IMR-90 (cell line): ENCODE measurements at regions not wholly inside any gene's neighbourhood (a gene's known extent, or its start where the extent isn't known, plus 50 kb on each side); places are given as distances from the start of the nearest gene placed in this dataset.

Source experiments
- ATAC-seq: fragments of 200-7000 bp; cut with Tn5 transposase; 2 replicates; pipeline ENCODE4 v1.9.1; 2020; ENCODE audit warnings: low read depth, mild to moderate bottlenecking, moderate library complexity
- BruUV-seq: library from RNA; stranded (reverse); fragments of 400-500 nt; replicated peaks from 2 replicates; lab custom pipeline; 2021; lab: Mats Ljungman, UMichigan
- CTCF ChIA-PET: fragments of 300-600 bp; formaldehyde crosslinking; extraction: SDS; loops from one replicate; lab custom pipeline; 2021; ENCODE audit warnings: antibody characterized with exemption; lab: Yijun Ruan, JAX
- POLR2A ChIA-PET: fragments of 300-600 bp; sonication (Branson Sonifier 250); formaldehyde crosslinking; loops from one replicate; lab custom pipeline; 2022; ENCODE audit warnings: antibody characterized with exemption; ENCODE audit not compliant: unreplicated experiment; lab: Charles Lee
- DNase-seq: peaks from one replicate; pipeline ENCODE4 v3.0.0; 2013
- H2AFZ ChIP-seq: replicated peaks from 2 replicates; pipeline ENCODE3; 2013; ENCODE audit warnings: low read length, mild to moderate bottlenecking; ENCODE audit not compliant: poor library complexity
- H2AK5ac ChIP-seq: 2 replicates; pipeline ENCODE4 v1.6.1; 2013; ENCODE audit warnings: low read depth, low read length, inconsistent platforms
- H2AK9ac ChIP-seq: replicated peaks from 2 replicates; pipeline ENCODE3; 2013; ENCODE audit warnings: mild to moderate bottlenecking, low read depth, low read length, moderate library complexity; ENCODE audit not compliant: poor library complexity
- H2BK120ac ChIP-seq: 2 replicates; pipeline ENCODE4 v1.6.1; 2013; ENCODE audit warnings: low read depth, low read length, inconsistent platforms
- H2BK15ac ChIP-seq: 3 replicates; pipeline ENCODE4 v1.6.1; 2013; ENCODE audit warnings: low read depth, low read length, inconsistent platforms
- H2BK20ac ChIP-seq: 2 replicates; pipeline ENCODE4 v1.6.1; 2013; ENCODE audit warnings: low read depth, mild to moderate bottlenecking, inconsistent platforms, low read length, moderate library complexity
- H2BK5ac ChIP-seq: 2 replicates; pipeline ENCODE4 v1.6.1; 2013; ENCODE audit warnings: mild to moderate bottlenecking, low read depth, low read length, inconsistent platforms; ENCODE audit not compliant: poor library complexity, severe bottlenecking
- H3K14ac ChIP-seq: replicated peaks from 2 replicates; pipeline ENCODE4 v1.6.1; 2013; ENCODE audit warnings: low read depth, low read length, inconsistent platforms
- H3K18ac ChIP-seq: 2 replicates; pipeline ENCODE4 v1.6.1; 2013; ENCODE audit warnings: low read depth, low read length, control low read depth
- H3K23ac ChIP-seq: 2 replicates; pipeline ENCODE4 v1.6.1; 2013; ENCODE audit warnings: low read depth, low read length, inconsistent platforms
- H3K27ac ChIP-seq: 2 replicates; pipeline ENCODE4 v1.5.1; 2013; ENCODE audit warnings: mild to moderate bottlenecking, control low read depth, low read length; ENCODE audit not compliant: insufficient read depth
- H3K27me3 ChIP-seq: 2 replicates; pipeline ENCODE4 v1.6.1; 2013; ENCODE audit warnings: low read length; ENCODE audit not compliant: control insufficient read depth, insufficient read depth
- H3K36me3 ChIP-seq: 2 replicates; pipeline ENCODE4 v1.6.1; 2013; ENCODE audit warnings: low read length, mixed read lengths; ENCODE audit not compliant: control insufficient read depth, insufficient read depth
- H3K4ac ChIP-seq: 2 replicates; pipeline ENCODE4 v1.6.1; 2013; ENCODE audit warnings: low read depth, low read length, inconsistent platforms
- H3K4me1 ChIP-seq: 2 replicates; pipeline ENCODE4 v1.6.1; 2013; ENCODE audit warnings: low read length, mixed read lengths; ENCODE audit not compliant: control insufficient read depth, insufficient read depth
- H3K4me2 ChIP-seq: 2 replicates; pipeline ENCODE4 v1.6.1; 2013; ENCODE audit warnings: low read depth, mild to moderate bottlenecking, control low read depth, low read length, moderate library complexity
- H3K4me3 ChIP-seq: 2 replicates; pipeline ENCODE4 v1.5.1; 2013; ENCODE audit warnings: low read depth, mild to moderate bottlenecking, control low read depth, low read length, moderate library complexity; ENCODE audit not compliant: insufficient read depth
- H3K56ac ChIP-seq: 2 replicates; pipeline ENCODE4 v1.6.1; 2013; ENCODE audit warnings: low read length, inconsistent platforms; ENCODE audit not compliant: insufficient read depth; ENCODE audit errors: extremely low read depth
- H3K79me1 ChIP-seq, 2 experiments: 2 replicates each; pipeline ENCODE4 v1.6.1; 2013; ENCODE audit warnings: low read length in 2 of 2, inconsistent platforms in 1 of 2, low read depth in 1 of 2
- H3K9ac ChIP-seq: 2 replicates; pipeline ENCODE4 v1.6.1; 2013; ENCODE audit warnings: low read depth, low read length, control low read depth
- H3K9me1 ChIP-seq: 2 replicates; pipeline ENCODE4 v1.6.1; 2013; ENCODE audit warnings: low read length, inconsistent platforms; ENCODE audit not compliant: insufficient read depth
- H3K9me3 ChIP-seq: 2 replicates; pipeline ENCODE4 v1.6.1; 2013; ENCODE audit warnings: low read length; ENCODE audit not compliant: control insufficient read depth, insufficient read depth
- H4K20me1 ChIP-seq: 2 replicates; pipeline ENCODE4 v1.6.1; 2013; ENCODE audit warnings: low read length, inconsistent platforms; ENCODE audit not compliant: insufficient read depth
- H4K5ac ChIP-seq: 2 replicates; pipeline ENCODE4 v1.6.1; 2013; ENCODE audit warnings: mild to moderate bottlenecking, low read depth, low read length, control low read depth
- H4K8ac ChIP-seq, 2 experiments: 2 replicates each; pipeline ENCODE4 v1.6.1; 2013; ENCODE audit warnings: low read depth in 2 of 2, low read length in 2 of 2, control low read depth in 1 of 2, inconsistent platforms in 1 of 2
- H4K91ac ChIP-seq: 2 replicates; pipeline ENCODE4 v1.6.1; 2013; ENCODE audit warnings: low read depth, low read length, inconsistent platforms; ENCODE audit not compliant: insufficient read depth
- BHLHE40 ChIP-seq: fragments of 150-350 bp; IDR thresholded peaks from 2 replicates; pipeline ENCODE4 v1.6.1; 2016; ENCODE audit warnings: mild to moderate bottlenecking, low read depth, low read length
- CEBPB ChIP-seq: IDR thresholded peaks from 2 replicates; pipeline ENCODE4 v1.6.1; 2012; ENCODE audit warnings: low read depth, low read length, improper control_type of control experiment
- CHD1 ChIP-seq: IDR thresholded peaks from 2 replicates; pipeline ENCODE4 v1.6.1; 2012; ENCODE audit warnings: low read depth, low read length, improper control_type of control experiment
- CTCF ChIP-seq: conservative IDR thresholded peaks from 2 replicates; pipeline ENCODE4 v1.5.1; 2012; ENCODE audit warnings: mild to moderate bottlenecking, low read depth, low read length, improper control_type of control experiment
- ELK1 ChIP-seq: fragments of 150-350 bp; IDR thresholded peaks from 2 replicates; pipeline ENCODE4 v1.6.1; 2016; ENCODE audit warnings: low read depth, mild to moderate bottlenecking, low read length, moderate library complexity, borderline replicate concordance
- FOS ChIP-seq: fragments of 150-350 bp; IDR thresholded peaks from 2 replicates; pipeline ENCODE4 v1.6.1; 2016; ENCODE audit warnings: low read depth, low read length
- MAFK ChIP-seq: IDR thresholded peaks from 2 replicates; pipeline ENCODE4 v1.6.1; 2012; ENCODE audit warnings: low read depth, low read length, improper control_type of control experiment
- MAZ ChIP-seq: IDR thresholded peaks from 2 replicates; pipeline ENCODE4 v1.6.1; 2012; ENCODE audit warnings: low read depth, mild to moderate bottlenecking, low read length, improper control_type of control experiment, moderate library complexity, borderline replicate concordance
- MXI1 ChIP-seq: IDR thresholded peaks from 2 replicates; pipeline ENCODE4 v1.6.1; 2012; ENCODE audit warnings: low read depth, mild to moderate bottlenecking, low read length, moderate library complexity, borderline replicate concordance
- NFE2L2 ChIP-seq: fragments of 150-350 bp; IDR thresholded peaks from 2 replicates; pipeline ENCODE4 v1.6.1; 2016; ENCODE audit warnings: low read depth, mild to moderate bottlenecking, low read length
- POLR2A ChIP-seq: IDR thresholded peaks from 2 replicates; pipeline ENCODE4 v1.6.1; 2012; ENCODE audit warnings: mild to moderate bottlenecking, low read depth, low read length
- RAD21 ChIP-seq: IDR thresholded peaks from 2 replicates; pipeline ENCODE4 v1.6.1; 2012; ENCODE audit warnings: low read length, improper control_type of control experiment
- RCOR1 ChIP-seq: IDR thresholded peaks from 2 replicates; pipeline ENCODE4 v1.6.1; 2012; ENCODE audit warnings: mild to moderate bottlenecking, low read length, improper control_type of control experiment; ENCODE audit not compliant: insufficient replicate concordance
- RFX5 ChIP-seq: IDR thresholded peaks from 2 replicates; pipeline ENCODE4 v1.8.0; 2012; ENCODE audit warnings: low read depth, mild to moderate bottlenecking, low read length, moderate library complexity
- SMC3 ChIP-seq: fragments of 150-350 bp; IDR thresholded peaks from 2 replicates; pipeline ENCODE4 v1.6.1; 2016; ENCODE audit warnings: low read depth, mild to moderate bottlenecking, antibody characterized with exemption, low read length, moderate library complexity
- USF2 ChIP-seq: fragments of 150-350 bp; IDR thresholded peaks from 2 replicates; pipeline ENCODE4 v1.6.1; 2017; ENCODE audit warnings: mild to moderate bottlenecking, antibody characterized with exemption, low read length, low read depth
- WGBS, 2 experiments: methylation state at CpG; one replicate each; pipeline versions ENCODE4 v1.1.5 to v1.1.7; 2013; ENCODE audit warnings: missing lambda C conversion rate in 2 of 2; ENCODE audit not compliant: insufficient read length in 1 of 2; ENCODE audit errors: extremely low coverage in 2 of 2; 5-methylcytosine and 5-hydroxymethylcytosine counted together
- dilution Hi-C: fragments of 300-500 bp; cut with HindIII; formaldehyde crosslinking; loops from one replicate; pipeline ENCODE4 v1.14.3; 2018; ENCODE audit warnings: low sequenced_read_pairs; ENCODE audit not compliant: unreplicated experiment
- in situ Hi-C: fragments of 300-500 bp; cut with MboI; formaldehyde crosslinking; loops from 3 replicates; pipeline ENCODE4 v1.14.3; 2019; ENCODE audit warnings: low sequenced_read_pairs, inconsistent platforms, mixed read lengths
- intact Hi-C: fragments of 100-400 bp; cut with micrococcal nuclease; formaldehyde crosslinking; loops from 2 replicates; pipeline ENCODE4 v1.10.0; 2022

- in situ Hi-C loops: no loop called here
- intact Hi-C loops: no loop called here
- Histone ChIP-seq H3K4me2 (no peak overlapping the region), H3K18ac (no peak overlapping the region), H3K27ac (no peak overlapping the region), H2AK9ac (no peak overlapping the region), H2BK20ac (no peak overlapping the region), H2AK5ac (no peak overlapping the region), H4K91ac (no peak overlapping the region), H4K20me1 (no peaks in the 10 kb centered on the region), H2BK15ac (no peak overlapping the region), H4K5ac (no peak overlapping the region), H3K9me3 (no peaks in the 10 kb centered on the region), H2AFZ (no peak overlapping the region), H3K27me3 (no peaks in the 10 kb centered on the region), H3K9ac (no peak overlapping the region), H3K56ac (no peak overlapping the region), H3K36me3 (no peaks in the 10 kb centered on the region), H2BK5ac (no peak overlapping the region), H3K23ac (no peak overlapping the region), H3K4me3 (no peak overlapping the region), H3K4ac (no peak overlapping the region), H3K9me1 (no peaks in the 10 kb centered on the region), H4K8ac (no peak overlapping the region), H3K4me1 (no peaks in the 10 kb centered on the region), H3K79me1 (no peaks in the 10 kb centered on the region), H3K14ac (no peak overlapping the region), H2BK120ac (no peak overlapping the region)
- DNase-seq: no peak
- ChIA-PET CTCF (interaction anchor here (1.1 kb wide), 1 partner anchor 9 kb away, joined by 3 read pairs; no protein-coding TSS in a partner anchor), POLR2A (no interaction called here)
- TF ChIP-seq ELK1: no peak
- TF ChIP-seq MAFK: no peak
- TF ChIP-seq CHD1: no peak
- TF ChIP-seq NFE2L2: no peak
- no peak for TF ChIP-seq MAZ
- no peak for TF ChIP-seq RCOR1
- no peak for TF ChIP-seq RAD21
- no peak for TF ChIP-seq POLR2A
- no peak for TF ChIP-seq RFX5
- no peak for TF ChIP-seq SMC3
- no peak for TF ChIP-seq MXI1
- TF ChIP-seq USF2: no peak
- no peak for TF ChIP-seq CEBPB
- no peak for TF ChIP-seq CTCF
- no peak for TF ChIP-seq FOS
- no peak for TF ChIP-seq BHLHE40
- no TSS peak for BruUV-seq
- dilution Hi-C loops: no loop called here
- no peak for ATAC-seq
- no CpG with 5 or more reads among the region's 1 CpG for WGBS, 2 experiments
Measured at GRCh38 chr12:44457465-44457864, 418.6 kb downstream of the NELL2 start.
